ENCODE measurements at regions not wholly inside any gene's neighbourhood (a gene's known extent, or its start where the extent isn't known, plus 50 kb on each side); places are given as distances from the start of the nearest gene placed in this dataset.

DNA sequence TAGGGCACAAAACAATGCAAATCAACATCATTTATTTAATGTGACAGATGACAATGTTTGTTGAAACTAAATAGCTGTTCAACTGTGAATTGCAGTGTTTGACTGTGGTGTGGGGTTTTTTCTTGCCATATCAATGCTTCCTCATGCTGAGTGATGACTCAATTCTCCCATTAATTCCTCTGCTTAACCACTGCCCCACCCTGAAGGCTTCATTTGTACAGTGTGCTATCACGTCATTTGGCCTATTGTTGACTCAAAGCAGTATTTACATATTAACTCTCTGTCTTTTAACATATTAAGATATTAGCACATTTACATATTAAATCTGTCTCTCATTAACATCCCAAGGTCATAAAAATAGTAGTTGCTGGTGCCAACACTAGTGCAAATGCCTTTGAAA, 164.8 kb upstream of the NRXN3 start:
- TF ChIP-seq, protein P1, sequence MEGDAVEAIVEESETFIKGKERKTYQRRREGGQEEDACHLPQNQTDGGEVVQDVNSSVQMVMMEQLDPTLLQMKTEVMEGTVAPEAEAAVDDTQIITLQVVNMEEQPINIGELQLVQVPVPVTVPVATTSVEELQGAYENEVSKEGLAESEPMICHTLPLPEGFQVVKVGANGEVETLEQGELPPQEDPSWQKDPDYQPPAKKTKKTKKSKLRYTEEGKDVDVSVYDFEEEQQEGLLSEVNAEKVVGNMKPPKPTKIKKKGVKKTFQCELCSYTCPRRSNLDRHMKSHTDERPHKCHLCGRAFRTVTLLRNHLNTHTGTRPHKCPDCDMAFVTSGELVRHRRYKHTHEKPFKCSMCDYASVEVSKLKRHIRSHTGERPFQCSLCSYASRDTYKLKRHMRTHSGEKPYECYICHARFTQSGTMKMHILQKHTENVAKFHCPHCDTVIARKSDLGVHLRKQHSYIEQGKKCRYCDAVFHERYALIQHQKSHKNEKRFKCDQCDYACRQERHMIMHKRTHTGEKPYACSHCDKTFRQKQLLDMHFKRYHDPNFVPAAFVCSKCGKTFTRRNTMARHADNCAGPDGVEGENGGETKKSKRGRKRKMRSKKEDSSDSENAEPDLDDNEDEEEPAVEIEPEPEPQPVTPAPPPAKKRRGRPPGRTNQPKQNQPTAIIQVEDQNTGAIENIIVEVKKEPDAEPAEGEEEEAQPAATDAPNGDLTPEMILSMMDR (IDR thresholded peaks at IDR 0.05), result no peak
- no peak for TF ChIP-seq POLR2A (IDR thresholded peaks at IDR 0.05)

Data from right lobe of liver (tissue), 4 donors.